ENCODE measurements at regions not wholly inside any gene's neighbourhood (a gene's known extent, or its start where the extent isn't known, plus 50 kb on each side); places are given as distances from the start of the nearest gene placed in this dataset.
"Not testable (repeated sequence)": the region's sequence is repeated elsewhere in the genome, so short reads cannot be mapped to it uniquely, and the experiment has no call there.

GRCh38 chr22:35186492-35186891, 70.8 kb upstream of the HMGXB4 start:
- DNase-seq: no peak

GRCh38 chr22:35188930-35189329, 68.4 kb upstream of the HMGXB4 start:
- not testable (repeated sequence) for DNase-seq

GRCh38 chr22:35189559-35189958, 67.7 kb upstream of the HMGXB4 start:
- no peak for DNase-seq

GRCh38 chr22:35191412-35191811, 65.9 kb upstream of the HMGXB4 start:
- no peak for DNase-seq

GRCh38 chr22:35192129-35192918, 65.0 kb upstream of the HMGXB4 start:
- no peak for DNase-seq

- DNase-seq: no peak
These were observed 62.1 kb upstream of the HMGXB4 start for GRCh38 chr22:35195226-35195625.

GRCh38 chr22:35195821-35196220, 61.5 kb upstream of the HMGXB4 start:
- no peak for DNase-seq

- no peak for DNase-seq
These were observed 60.2 kb upstream of the HMGXB4 start for GRCh38 chr22:35197071-35197470.

- no peak for DNase-seq
These were observed 59.4 kb upstream of the HMGXB4 start for GRCh38 chr22:35197886-35198285.

- DNase-seq: no peak
These were observed 58.6 kb upstream of the HMGXB4 start for GRCh38 chr22:35198738-35199137.

GRCh38 chr22:35202376-35202775, 54.9 kb upstream of the HMGXB4 start:
- DNase-seq: no peak

GRCh38 chr22:35203583-35203982, 53.7 kb upstream of the HMGXB4 start:
- no peak for DNase-seq

GRCh38 chr22:35204807-35205775, 52.2 kb upstream of the HMGXB4 start:
- DNase-seq: no peak

- DNase-seq: no peak
These were observed 51.3 kb upstream of the HMGXB4 start for GRCh38 chr22:35205961-35206360.

GRCh38 chr22:35206889-35207288, 50.4 kb upstream of the HMGXB4 start:
- no peak for DNase-seq

Measured in NCI-H2029 treated with DMSO at 0.1 percent for 48 hours (cell line).